ENCODE measurements at regions not wholly inside any gene's neighbourhood (a gene's known extent, or its start where the extent isn't known, plus 50 kb on each side); places are given as distances from the start of the nearest gene placed in this dataset.

GRCh38 chr22:49268924-49269323 is 558.7 kb downstream of the BRD1 start:
- no peak for TF ChIP-seq CTCF (IDR thresholded peaks at IDR 0.05; ENCODE audit: low read depth, low read length, missing control alignments)
- H3K4me3 ChIP-seq (replicated peaks; ENCODE audit: low read depth, low read length), result no peak overlapping the region
- DNase-seq (ENCODE audit: extremely low read depth, low read depth), result no peak

DNA sequence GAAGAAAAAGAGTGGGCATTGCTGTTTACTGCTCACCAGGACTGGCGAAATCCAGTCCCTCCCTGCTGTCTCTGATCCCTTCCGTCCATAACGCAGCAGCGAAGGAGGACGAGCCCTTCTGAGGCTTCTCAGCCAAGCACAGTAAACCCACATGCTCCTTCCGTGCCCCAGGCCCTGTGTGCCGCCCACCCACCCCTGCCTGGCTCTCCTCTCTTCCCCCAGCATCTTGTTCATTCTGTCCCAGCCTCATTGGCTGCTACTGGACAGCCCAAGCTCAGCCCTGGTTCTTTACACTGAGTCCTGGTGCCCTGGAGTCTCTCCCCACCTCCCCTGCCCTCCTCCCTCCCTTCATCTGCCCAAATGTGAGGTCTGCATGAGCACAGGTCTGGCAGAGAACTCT is 559.7 kb downstream of the BRD1 start:
- no peak overlapping the region for H3K4me3 ChIP-seq (replicated peaks; ENCODE audit: low read depth, low read length)
- no peak for DNase-seq (ENCODE audit: extremely low read depth, low read depth)
- TF ChIP-seq CTCF (IDR thresholded peaks at IDR 0.05; ENCODE audit: low read depth, low read length, missing control alignments), result no peak

DNA sequence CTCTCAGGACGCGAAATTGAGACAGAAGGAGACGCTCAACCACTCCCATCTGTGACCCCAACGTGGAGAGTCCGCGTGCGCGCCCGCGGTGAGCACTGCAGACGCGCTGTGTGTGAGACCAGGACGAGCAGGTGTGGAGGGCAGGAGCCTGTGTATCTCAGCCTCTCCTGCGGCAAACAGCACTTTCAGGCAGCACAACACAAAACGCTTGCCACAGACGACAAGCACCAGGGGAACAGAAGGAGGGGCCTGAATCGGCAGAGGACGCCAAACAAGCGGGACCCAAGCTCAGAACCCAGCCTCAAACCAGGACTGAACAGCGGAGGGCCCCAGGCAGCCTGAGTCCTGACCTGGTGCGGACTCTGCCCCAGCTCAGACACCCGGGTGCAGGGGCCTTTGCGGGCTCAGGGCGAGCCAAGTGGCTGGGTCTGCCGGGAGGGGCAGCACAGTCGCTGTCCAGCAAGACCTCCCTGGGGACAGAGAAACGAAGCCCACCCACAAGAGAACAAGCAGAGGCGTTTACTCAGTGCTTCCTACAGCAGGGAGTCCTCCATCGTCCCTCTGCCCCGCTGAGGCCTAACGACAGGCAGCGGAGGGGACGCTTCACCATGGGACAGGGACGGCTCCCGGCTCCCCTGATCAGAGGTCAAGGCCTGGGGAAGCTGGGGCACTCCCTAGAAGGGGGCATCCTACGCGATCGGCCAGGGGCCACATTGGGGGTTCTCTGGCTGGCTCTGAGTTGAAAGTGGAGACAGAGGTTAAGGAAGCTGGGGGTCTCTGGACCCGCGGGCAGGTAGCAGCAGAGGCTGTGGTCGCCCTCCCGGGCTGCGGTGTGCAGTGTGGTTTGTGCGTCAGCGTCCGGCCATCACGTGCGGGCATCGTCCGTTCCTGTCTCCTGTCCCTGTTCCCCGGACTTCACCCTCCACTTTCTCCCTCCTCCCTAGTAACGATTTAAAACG is 560.8 kb downstream of the BRD1 start:
- no peak for DNase-seq (ENCODE audit: extremely low read depth, low read depth)

DNA sequence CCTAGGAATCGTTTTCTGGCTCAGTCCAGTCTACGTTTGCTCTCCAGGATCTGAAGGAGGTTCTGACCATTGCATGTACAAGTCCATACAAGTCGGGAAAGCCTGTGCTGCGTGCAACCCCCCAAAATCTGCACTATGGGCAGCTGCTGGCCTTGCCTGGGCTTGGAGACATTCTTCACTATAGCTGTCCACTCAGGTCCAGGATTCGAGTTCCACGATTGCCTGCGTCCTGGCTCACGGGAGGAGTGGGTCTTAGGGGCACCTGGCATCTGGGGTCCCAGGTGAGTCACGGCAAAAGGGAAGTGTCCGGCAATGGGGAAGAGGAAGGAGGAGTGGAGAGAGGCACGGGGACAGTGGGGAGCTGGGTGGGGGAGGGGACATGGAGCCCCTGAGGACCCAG is 563.0 kb downstream of the BRD1 start:
- DNase-seq (ENCODE audit: extremely low read depth, low read depth), result no peak
- no peak for TF ChIP-seq CTCF (IDR thresholded peaks at IDR 0.05; ENCODE audit: low read depth, low read length, missing control alignments)
- H3K4me3 ChIP-seq (replicated peaks; ENCODE audit: low read depth, low read length), result no peak overlapping the region

More for the DNA sequence above, 560.8 kb downstream of the BRD1 start:
- TF ChIP-seq CTCF (IDR thresholded peaks at IDR 0.05; ENCODE audit: low read depth, low read length, missing control alignments), result no peak
- H3K4me3 ChIP-seq (replicated peaks; ENCODE audit: low read depth, low read length), result no peak overlapping the region

DNA sequence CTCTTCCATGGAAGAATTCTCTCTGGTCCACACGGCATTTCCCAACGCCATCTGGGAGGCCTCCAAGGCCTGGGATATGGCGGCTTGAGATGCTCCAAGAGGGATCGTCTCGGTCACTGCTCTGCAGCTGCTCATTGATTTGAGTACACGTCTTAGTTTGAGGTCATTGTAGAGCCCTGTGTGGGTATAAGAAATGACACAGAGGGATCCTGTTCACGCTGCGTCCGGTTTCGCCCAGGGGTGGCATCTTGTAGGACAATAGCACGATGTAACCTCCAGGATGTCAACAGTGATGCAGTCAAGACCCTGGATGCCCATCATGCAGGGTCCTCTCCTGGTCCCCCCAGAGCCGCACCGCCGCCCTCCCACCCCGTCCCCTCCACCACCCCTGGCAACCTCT is 564.6 kb downstream of the BRD1 start:
- no peak for TF ChIP-seq CTCF (IDR thresholded peaks at IDR 0.05; ENCODE audit: low read depth, low read length, missing control alignments)
- H3K4me3 ChIP-seq (replicated peaks; ENCODE audit: low read depth, low read length), result no peak overlapping the region

GRCh38 chr22:49262167-49262566 is 565.5 kb downstream of the BRD1 start:
- TF ChIP-seq CTCF (IDR thresholded peaks at IDR 0.05; ENCODE audit: low read depth, low read length, missing control alignments), result no peak
- DNase-seq (ENCODE audit: extremely low read depth, low read depth), result no peak
- no peak overlapping the region for H3K4me3 ChIP-seq (replicated peaks; ENCODE audit: low read depth, low read length)

More for the DNA sequence above, 564.6 kb downstream of the BRD1 start:
- no peak for DNase-seq (ENCODE audit: extremely low read depth, low read depth)
